ENCODE measurements at regions not wholly inside any gene's neighbourhood (a gene's known extent, or its start where the extent isn't known, plus 50 kb on each side); places are given as distances from the start of the nearest gene placed in this dataset.

DNA sequence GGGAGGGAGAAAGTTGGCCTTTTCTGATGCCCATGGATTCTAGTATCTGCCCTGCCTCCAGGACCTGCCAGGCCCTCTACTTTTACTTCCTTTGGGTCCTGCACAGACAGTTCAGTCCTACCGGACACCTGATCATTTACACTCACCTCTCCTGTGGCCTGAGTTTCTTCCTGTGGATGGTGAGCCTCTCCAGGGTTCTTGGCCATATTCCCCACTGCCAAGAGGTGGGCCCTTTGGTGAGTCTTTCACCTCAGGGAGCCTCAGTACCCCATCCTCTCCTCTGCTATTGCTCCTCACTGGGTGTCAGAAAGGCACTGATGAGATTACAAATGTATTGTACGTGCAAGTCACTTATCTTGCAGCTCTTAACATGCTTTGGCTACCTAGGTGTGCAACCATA, 81.4 kb upstream of the ETV3 start:
- Mint-ChIP-seq H3K36me3 (ENCODE audit: low read depth) (no peaks in the 10 kb centered on the region), H3K4me1 (ENCODE audit: low read depth) (no peaks in the 10 kb centered on the region), H3K4me3 (no peak overlapping the region), H3K27ac (no peak overlapping the region), H3K9me3 (peaks cover 3% of the 10 kb centered on the region), H3K27me3 (peaks cover 70% of the 10 kb centered on the region)
- CTCF ChIA-PET, result no interaction called here
- H3K36me3 ChIP-seq (ENCODE audit: insufficient read depth, low read length), result no peaks in the 10 kb centered on the region
- DNase-seq, result no peak
- no peak overlapping the region for H3K27ac ChIP-seq (ENCODE audit: low read depth in 1 of 2, low read length in 2 of 2)
- ATAC-seq (ENCODE audit: poor library complexity), result no peak
- intact Hi-C loops (cut with DNase I, micrococcal nuclease), result no loop called here
- peaks cover 9 to 12% of the 10 kb centered on the region in 2 experiments for H3K9me3 ChIP-seq (ENCODE audit: control insufficient read depth in 1 of 2, insufficient read depth in 1 of 2, low read length in 2 of 2)
- POLR2A ChIA-PET, result no interaction called here
- no peak for TF ChIP-seq CTCF (IDR thresholded peaks at IDR 0.05)
- no peaks in the 10 kb centered on the region for H3K4me1 ChIP-seq (ENCODE audit: insufficient read depth, low read length)
- no peak overlapping the region for H3K4me3 ChIP-seq (ENCODE audit: low read length)
- peaks cover 17 to 41% of the 10 kb centered on the region in 2 experiments for H3K27me3 ChIP-seq (ENCODE audit: control insufficient read depth in 1 of 2, insufficient read depth in 2 of 2, low read length in 2 of 2)

DNA sequence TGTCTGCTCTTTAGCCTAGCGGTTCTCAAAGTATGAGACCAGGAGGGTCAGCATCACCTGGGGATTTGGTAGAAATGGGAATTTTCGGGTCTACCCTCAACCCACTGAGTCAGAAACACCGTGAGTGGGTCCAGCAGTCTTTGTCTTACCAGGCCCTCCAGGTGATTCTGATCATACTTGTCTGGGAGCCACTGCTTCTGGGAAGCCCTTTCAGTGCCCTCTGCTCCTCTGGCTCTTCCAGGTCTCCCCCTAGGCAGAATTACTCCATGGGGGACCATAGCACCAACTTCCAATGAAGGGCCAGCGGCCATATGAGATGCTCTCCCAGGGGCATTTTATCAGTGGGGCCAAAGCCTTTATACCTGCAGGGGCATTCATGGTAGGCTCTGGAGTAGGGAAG, 81.0 kb upstream of the ETV3 start:
- H3K36me3 ChIP-seq (ENCODE audit: insufficient read depth, low read length), result no peaks in the 10 kb centered on the region
- H3K36me3 Mint-ChIP-seq (ENCODE audit: low read depth), result no peaks in the 10 kb centered on the region
- no peaks in the 10 kb centered on the region for H3K4me1 ChIP-seq (ENCODE audit: insufficient read depth, low read length)
- TF ChIP-seq CTCF (IDR thresholded peaks at IDR 0.05), result no peak
- POLR2A ChIA-PET, result no interaction called here
- H3K4me3 ChIP-seq (ENCODE audit: low read length), result no peak overlapping the region
- ATAC-seq (ENCODE audit: poor library complexity) (no peak), DNase-seq (no peak)
- H3K4me3 Mint-ChIP-seq, result no peak overlapping the region
- no peak overlapping the region for H3K27ac Mint-ChIP-seq
- H3K9me3 ChIP-seq (ENCODE audit: control insufficient read depth in 1 of 2, insufficient read depth in 1 of 2, low read length in 2 of 2), result peaks cover 9 to 12% of the 10 kb centered on the region in 2 experiments
- CTCF ChIA-PET, result no interaction called here
- H3K27ac ChIP-seq (ENCODE audit: low read depth in 1 of 2, low read length in 2 of 2), result no peak overlapping the region
- H3K27me3 ChIP-seq (ENCODE audit: control insufficient read depth in 1 of 2, insufficient read depth in 2 of 2, low read length in 2 of 2), result peaks cover 17 to 41% of the 10 kb centered on the region in 2 experiments
- intact Hi-C loops (cut with DNase I, micrococcal nuclease), result no loop called here
- H3K27me3 Mint-ChIP-seq, result peaks cover 70% of the 10 kb centered on the region
- no peaks in the 10 kb centered on the region for H3K4me1 Mint-ChIP-seq (ENCODE audit: low read depth)
- peaks cover 6% of the 10 kb centered on the region for H3K9me3 Mint-ChIP-seq

- H3K27me3 Mint-ChIP-seq, result peaks cover 65% of the 10 kb centered on the region
- Histone ChIP-seq H3K27ac (ENCODE audit: low read depth in 1 of 2, low read length in 2 of 2) (no peak overlapping the region), H3K9me3 (ENCODE audit: control insufficient read depth in 1 of 2, insufficient read depth in 1 of 2, low read length in 2 of 2) (peaks cover 9 to 12% of the 10 kb centered on the region in 2 experiments), H3K4me3 (ENCODE audit: low read length) (no peak overlapping the region), H3K27me3 (ENCODE audit: control insufficient read depth in 1 of 2, insufficient read depth in 2 of 2, low read length in 2 of 2) (peaks cover 17 to 36% of the 10 kb centered on the region in 2 experiments), H3K36me3 (ENCODE audit: insufficient read depth, low read length) (no peaks in the 10 kb centered on the region), H3K4me1 (ENCODE audit: insufficient read depth, low read length) (no peaks in the 10 kb centered on the region)
- no peak for TF ChIP-seq CTCF (IDR thresholded peaks at IDR 0.05)
- ATAC-seq (ENCODE audit: poor library complexity), result no peak
- H3K4me1 Mint-ChIP-seq (ENCODE audit: low read depth), result no peaks in the 10 kb centered on the region
- peaks cover 10% of the 10 kb centered on the region for H3K9me3 Mint-ChIP-seq
- H3K36me3 Mint-ChIP-seq (ENCODE audit: low read depth), result no peaks in the 10 kb centered on the region
- POLR2A ChIA-PET, result no interaction called here
- DNase-seq, result no peak
- H3K4me3 Mint-ChIP-seq, result no peak overlapping the region
- CTCF ChIA-PET, result no interaction called here
- intact Hi-C loops (cut with DNase I, micrococcal nuclease), result no loop called here
- H3K27ac Mint-ChIP-seq, result no peak overlapping the region
Observed at GRCh38 chr1:157218671-157219070, 80.5 kb upstream of the ETV3 start.
